Right kidney (tissue), 1 donor: ENCODE measurements at regions not wholly inside any gene's neighbourhood (a gene's known extent, or its start where the extent isn't known, plus 50 kb on each side); places are given as distances from the start of the nearest gene placed in this dataset.
"Not testable (repeated sequence)": the region's sequence is repeated elsewhere in the genome, so short reads cannot be mapped to it uniquely, and the experiment has no call there.

Experiments
- DNase-seq: peaks from one replicate; pipeline ENCODE4 v3.0.0-alpha.2; 2016

- no peak for DNase-seq
Measured at GRCh38 chr6:21928827-21929226, 335.3 kb downstream of the SOX4 start.

GRCh38 chr6:21931641-21932335 is 338.2 kb downstream of the SOX4 start:
- no peak for DNase-seq

- no peak for DNase-seq
Measured at GRCh38 chr6:21933351-21933750, 339.8 kb downstream of the SOX4 start.

GRCh38 chr6:21935142-21935541 is 341.6 kb downstream of the SOX4 start:
- DNase-seq = no peak

GRCh38 chr6:21935561-21936028 is 342.0 kb downstream of the SOX4 start:
- no peak for DNase-seq

- no peak for DNase-seq
Measured at GRCh38 chr6:21937466-21937865, 343.9 kb downstream of the SOX4 start.

- not testable (repeated sequence) for DNase-seq
Measured at GRCh38 chr6:21939066-21939465, 345.5 kb downstream of the SOX4 start.

- DNase-seq = no peak
Measured at GRCh38 chr6:21941926-21942325, 348.4 kb downstream of the SOX4 start.

GRCh38 chr6:21942897-21943296 is 349.3 kb downstream of the SOX4 start:
- DNase-seq = no peak

- DNase-seq = no peak
Measured at GRCh38 chr6:21946298-21946783, 350.5 kb downstream of the PRL start.

- DNase-seq = not testable (repeated sequence)
Measured at GRCh38 chr6:21947227-21947626, 349.6 kb downstream of the PRL start.

- peak; percentile 60 for DNase-seq
Measured at GRCh38 chr6:21947731-21948386, 349.0 kb downstream of the PRL start.

GRCh38 chr6:21949211-21949801 is 347.5 kb downstream of the PRL start:
- no peak for DNase-seq

GRCh38 chr6:21952367-21952766 is 344.5 kb downstream of the PRL start:
- DNase-seq = no peak

- peak; percentile 68 for DNase-seq
Measured at GRCh38 chr6:21953831-21954801, 342.7 kb downstream of the PRL start.

GRCh38 chr6:21955053-21955595 is 341.7 kb downstream of the PRL start:
- DNase-seq = no peak

- DNase-seq = no peak
Measured at GRCh38 chr6:21955951-21956350, 340.9 kb downstream of the PRL start.

- no peak for DNase-seq
Measured at GRCh38 chr6:21958428-21958827, 338.4 kb downstream of the PRL start.

GRCh38 chr6:21961226-21961625 is 335.6 kb downstream of the PRL start:
- DNase-seq = no peak

GRCh38 chr6:21965016-21965415 is 331.8 kb downstream of the PRL start:
- DNase-seq = no peak

GRCh38 chr6:21965953-21966539 is 330.8 kb downstream of the PRL start:
- no peak for DNase-seq
